ENCODE measurements at regions not wholly inside any gene's neighbourhood (a gene's known extent, or its start where the extent isn't known, plus 50 kb on each side); places are given as distances from the start of the nearest gene placed in this dataset.

DNA sequence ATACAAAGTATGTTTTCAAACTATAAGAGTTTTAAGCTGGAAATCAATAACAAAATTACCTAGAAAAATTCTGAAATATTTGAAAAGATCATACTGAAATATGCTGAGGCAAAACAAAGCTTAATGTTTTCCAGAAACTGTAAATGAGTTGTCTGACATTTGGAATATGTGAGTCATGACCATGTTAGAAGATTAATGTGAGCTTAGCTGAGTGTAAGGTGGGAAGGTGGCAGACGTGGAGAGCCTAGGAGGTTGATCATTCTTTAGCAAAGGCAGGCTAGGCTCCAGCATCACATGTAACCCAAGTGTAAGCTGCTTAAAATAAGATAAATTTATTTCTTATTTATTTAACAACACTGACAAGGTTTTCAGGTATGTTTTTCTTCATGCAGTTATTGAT is 2086.1 kb upstream of the PCDH20 start:
- ChIA-PET POLR2A (no interaction called here), CTCF (ENCODE audit: low intra/inter-chr PET ratio, low total read pairs) (no interaction called here)
- no TSS peak for BruUV-seq (replicated peaks)
- no peaks in the 10 kb centered on the region for H3K79me2 ChIP-seq (ENCODE audit: insufficient read depth, low read length)
- ATAC-seq: no peak
- H3K4me1 ChIP-seq (ENCODE audit: insufficient read depth, low read length): no peaks in the 10 kb centered on the region
- FAIRE-seq: no peak
- H3K27ac ChIP-seq (ENCODE audit: extremely low read length, insufficient read depth, low read length): no peak overlapping the region
- intact Hi-C loops (cut with micrococcal nuclease; ENCODE audit: unreplicated experiment): no loop called here
- DNase-seq (ENCODE audit: low spot score): no peak
- H3K27me3 ChIP-seq (ENCODE audit: control insufficient read depth in 1 of 2, insufficient read depth in 2 of 2, low read length in 2 of 2): no peaks in the 10 kb centered on the region
- H3K9ac ChIP-seq (ENCODE audit: insufficient read depth, low read depth, low read length): no peak overlapping the region
- no peaks in the 10 kb centered on the region for H3K9me3 ChIP-seq (ENCODE audit: low read length)
- H3K36me3 ChIP-seq (replicated peaks in 1 of 2; ENCODE audit: control insufficient read depth in 1 of 2, insufficient read depth in 2 of 2, low read length in 2 of 2): no peaks in the 10 kb centered on the region
- TF ChIP-seq XBP1 (CRISPR knock-in tag; IDR thresholded peaks at IDR 0.05) (no peak), ZNF350 (CRISPR knock-in tag; IDR thresholded peaks at IDR 0.05; ENCODE audit: borderline replicate concordance, low read depth) (no peak)
- H2AFZ ChIP-seq (ENCODE audit: low read length): no peak overlapping the region
- 0% methylated on average over 1 of the region's 1 CpG for WGBS (ENCODE audit: low lambda C conversion rate)
- in situ Hi-C loops (cut with HindIII; ENCODE audit: extremely low pct_ligation_motif_present, low pct_unique_long_range_greater_than_20kb): no loop called here
- no peak overlapping the region for H3K4me2 ChIP-seq (ENCODE audit: low read depth, low read length)
- no peaks in the 10 kb centered on the region for H4K20me1 ChIP-seq (ENCODE audit: insufficient read depth, low read length)
- H3K4me3 ChIP-seq (replicated peaks in 1 of 3; ENCODE audit: insufficient read depth in 1 of 3, low read depth in 2 of 3, low read length in 3 of 3): no peak overlapping the region

DNA sequence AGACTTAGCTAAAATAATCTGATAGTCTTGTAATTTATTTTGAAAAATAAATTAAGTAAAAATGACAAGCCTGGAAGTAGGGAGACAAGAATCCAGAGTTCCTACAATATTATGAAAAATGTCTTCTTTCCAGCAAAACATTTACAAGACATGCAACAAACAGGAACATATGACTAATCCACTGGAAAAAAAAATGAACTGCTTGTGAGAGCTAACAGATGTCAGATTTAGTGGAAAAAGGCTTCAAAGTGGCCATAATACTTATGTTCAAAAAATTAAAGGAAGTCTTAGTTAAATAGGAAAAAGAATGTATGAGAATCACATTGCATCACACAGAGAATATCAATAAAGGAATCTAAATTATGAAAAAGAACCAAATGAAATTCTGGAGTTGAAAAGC is 2082.0 kb upstream of the PCDH20 start:
- H3K27me3 ChIP-seq (ENCODE audit: control insufficient read depth in 1 of 2, insufficient read depth in 2 of 2, low read length in 2 of 2): no peaks in the 10 kb centered on the region
- H3K4me1 ChIP-seq (ENCODE audit: insufficient read depth, low read length): no peaks in the 10 kb centered on the region
- no peaks in the 10 kb centered on the region for H3K9me3 ChIP-seq (ENCODE audit: low read length)
- POLR2A ChIA-PET: no interaction called here
- no peak overlapping the region for H3K9ac ChIP-seq (ENCODE audit: insufficient read depth, low read depth, low read length)
- no peak for ATAC-seq
- H4K20me1 ChIP-seq (ENCODE audit: insufficient read depth, low read length): no peaks in the 10 kb centered on the region
- CTCF ChIA-PET (ENCODE audit: low intra/inter-chr PET ratio, low total read pairs): no interaction called here
- no TSS peak for BruUV-seq (replicated peaks)
- no peak overlapping the region for H3K4me2 ChIP-seq (ENCODE audit: low read depth, low read length)
- no peaks in the 10 kb centered on the region for H3K79me2 ChIP-seq (ENCODE audit: insufficient read depth, low read length)
- H3K36me3 ChIP-seq (replicated peaks in 1 of 2; ENCODE audit: control insufficient read depth in 1 of 2, insufficient read depth in 2 of 2, low read length in 2 of 2): no peaks in the 10 kb centered on the region
- no peak for FAIRE-seq
- in situ Hi-C loops (cut with HindIII; ENCODE audit: extremely low pct_ligation_motif_present, low pct_unique_long_range_greater_than_20kb): no loop called here
- H2AFZ ChIP-seq (ENCODE audit: low read length): no peak overlapping the region
- H3K4me3 ChIP-seq (replicated peaks in 1 of 3; ENCODE audit: insufficient read depth in 1 of 3, low read depth in 2 of 3, low read length in 3 of 3): no peak overlapping the region
- H3K27ac ChIP-seq (ENCODE audit: extremely low read length, insufficient read depth, low read length): no peak overlapping the region
- no peak for DNase-seq (ENCODE audit: low spot score)
- intact Hi-C loops (cut with micrococcal nuclease; ENCODE audit: unreplicated experiment): no loop called here
- TF ChIP-seq ISL2 (CRISPR knock-in tag; IDR thresholded peaks at IDR 0.05): no peak
- TF ChIP-seq GFI1 (CRISPR knock-in tag; IDR thresholded peaks at IDR 0.05; ENCODE audit: borderline replicate concordance): no peak
- TF ChIP-seq, protein P1, sequence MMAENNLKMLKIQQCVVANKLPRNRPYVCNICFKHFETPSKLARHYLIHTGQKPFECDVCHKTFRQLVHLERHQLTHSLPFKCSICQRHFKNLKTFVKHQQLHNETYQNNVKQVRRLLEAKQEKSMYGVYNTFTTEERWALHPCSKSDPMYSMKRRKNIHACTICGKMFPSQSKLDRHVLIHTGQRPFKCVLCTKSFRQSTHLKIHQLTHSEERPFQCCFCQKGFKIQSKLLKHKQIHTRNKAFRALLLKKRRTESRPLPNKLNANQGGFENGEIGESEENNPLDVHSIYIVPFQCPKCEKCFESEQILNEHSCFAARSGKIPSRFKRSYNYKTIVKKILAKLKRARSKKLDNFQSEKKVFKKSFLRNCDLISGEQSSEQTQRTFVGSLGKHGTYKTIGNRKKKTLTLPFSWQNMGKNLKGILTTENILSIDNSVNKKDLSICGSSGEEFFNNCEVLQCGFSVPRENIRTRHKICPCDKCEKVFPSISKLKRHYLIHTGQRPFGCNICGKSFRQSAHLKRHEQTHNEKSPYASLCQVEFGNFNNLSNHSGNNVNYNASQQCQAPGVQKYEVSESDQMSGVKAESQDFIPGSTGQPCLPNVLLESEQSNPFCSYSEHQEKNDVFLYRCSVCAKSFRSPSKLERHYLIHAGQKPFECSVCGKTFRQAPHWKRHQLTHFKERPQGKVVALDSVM (CRISPR knock-in tag; IDR thresholded peaks at IDR 0.05): no peak
- TF ChIP-seq, protein P2, sequence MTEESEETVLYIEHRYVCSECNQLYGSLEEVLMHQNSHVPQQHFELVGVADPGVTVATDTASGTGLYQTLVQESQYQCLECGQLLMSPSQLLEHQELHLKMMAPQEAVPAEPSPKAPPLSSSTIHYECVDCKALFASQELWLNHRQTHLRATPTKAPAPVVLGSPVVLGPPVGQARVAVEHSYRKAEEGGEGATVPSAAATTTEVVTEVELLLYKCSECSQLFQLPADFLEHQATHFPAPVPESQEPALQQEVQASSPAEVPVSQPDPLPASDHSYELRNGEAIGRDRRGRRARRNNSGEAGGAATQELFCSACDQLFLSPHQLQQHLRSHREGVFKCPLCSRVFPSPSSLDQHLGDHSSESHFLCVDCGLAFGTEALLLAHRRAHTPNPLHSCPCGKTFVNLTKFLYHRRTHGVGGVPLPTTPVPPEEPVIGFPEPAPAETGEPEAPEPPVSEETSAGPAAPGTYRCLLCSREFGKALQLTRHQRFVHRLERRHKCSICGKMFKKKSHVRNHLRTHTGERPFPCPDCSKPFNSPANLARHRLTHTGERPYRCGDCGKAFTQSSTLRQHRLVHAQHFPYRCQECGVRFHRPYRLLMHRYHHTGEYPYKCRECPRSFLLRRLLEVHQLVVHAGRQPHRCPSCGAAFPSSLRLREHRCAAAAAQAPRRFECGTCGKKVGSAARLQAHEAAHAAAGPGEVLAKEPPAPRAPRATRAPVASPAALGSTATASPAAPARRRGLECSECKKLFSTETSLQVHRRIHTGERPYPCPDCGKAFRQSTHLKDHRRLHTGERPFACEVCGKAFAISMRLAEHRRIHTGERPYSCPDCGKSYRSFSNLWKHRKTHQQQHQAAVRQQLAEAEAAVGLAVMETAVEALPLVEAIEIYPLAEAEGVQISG (CRISPR knock-in tag; IDR thresholded peaks at IDR 0.05): no peak
- TF ChIP-seq HHEX (CRISPR knock-in tag; IDR thresholded peaks at IDR 0.05): no peak
- no peak for TF ChIP-seq ISX (CRISPR knock-in tag; conservative IDR thresholded peaks at IDR 0.05)
- TF ChIP-seq, protein P3, sequence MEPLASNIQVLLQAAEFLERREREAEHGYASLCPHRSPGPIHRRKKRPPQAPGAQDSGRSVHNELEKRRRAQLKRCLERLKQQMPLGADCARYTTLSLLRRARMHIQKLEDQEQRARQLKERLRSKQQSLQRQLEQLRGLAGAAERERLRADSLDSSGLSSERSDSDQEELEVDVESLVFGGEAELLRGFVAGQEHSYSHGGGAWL (CRISPR knock-in tag; IDR thresholded peaks at IDR 0.05): no peak
- TF ChIP-seq NAIF1 (CRISPR knock-in tag; IDR thresholded peaks at IDR 0.05; ENCODE audit: borderline replicate concordance): no peak
- TF ChIP-seq ZNF660 (CRISPR knock-in tag; IDR thresholded peaks at IDR 0.05; ENCODE audit: borderline replicate concordance, low read depth): no peak
- no peak for TF ChIP-seq MIER2 (CRISPR knock-in tag; IDR thresholded peaks at IDR 0.05)
- no peak for TF ChIP-seq MTF1 (CRISPR knock-in tag; IDR thresholded peaks at IDR 0.05)
- TF ChIP-seq ZNF569 (CRISPR knock-in tag; IDR thresholded peaks at IDR 0.05; ENCODE audit: borderline replicate concordance): no peak
- TF ChIP-seq ZNF777 (CRISPR knock-in tag; IDR thresholded peaks at IDR 0.05): no peak
- no peak for TF ChIP-seq KMT2A (CRISPR knock-in tag; IDR thresholded peaks at IDR 0.05)
- no peak for TF ChIP-seq HNRNPH1 (optimal IDR thresholded peaks at IDR 0.05; ENCODE audit: low read depth, low read length)
